GM23338 (cell line): ENCODE measurements at regions not wholly inside any gene's neighbourhood (a gene's known extent, or its start where the extent isn't known, plus 50 kb on each side); places are given as distances from the start of the nearest gene placed in this dataset.

Experiments
- ATAC-seq: fragments of 200-7000 bp; cut with Tn5 transposase; 3 replicates; pipeline ENCODE4 v1.9.1; 2020
- DNase-seq: peaks from one replicate; pipeline ENCODE4 v3.0.0-alpha.2; 2015; ENCODE audit warnings: low spot score
- H2AFZ ChIP-seq: fragments of 200-600 bp; sonication (generic); 2 replicates; pipeline ENCODE4 v1.8.0; 2016; ENCODE audit warnings: antibody characterized with exemption, mild to moderate bottlenecking, moderate library complexity
- H3F3A ChIP-seq: fragments of 200-600 bp; sonication (generic); replicated peaks from 2 replicates; pipeline ENCODE4 v1.8.0; 2017; ENCODE audit warnings: antibody characterized with exemption, mixed run types, low read depth
- H3K27ac ChIP-seq: fragments of 200-600 bp; sonication (generic); 2 replicates; pipeline ENCODE4 v1.6.1; 2016; ENCODE audit warnings: low read depth
- H3K27me3 ChIP-seq: fragments of 200-600 bp; sonication (generic); 2 replicates; pipeline ENCODE4 v1.8.0; 2016; ENCODE audit warnings: mild to moderate bottlenecking, mixed run types, moderate library complexity; ENCODE audit not compliant: insufficient read depth
- H3K36me3 ChIP-seq: fragments of 200-600 bp; sonication (generic); 2 replicates; pipeline ENCODE4 v1.8.0; 2016; ENCODE audit warnings: mild to moderate bottlenecking; ENCODE audit not compliant: insufficient read depth
- H3K4me1 ChIP-seq: fragments of 200-600 bp; sonication (generic); 2 replicates; pipeline ENCODE4 v1.8.0; 2016; ENCODE audit warnings: mild to moderate bottlenecking, moderate library complexity; ENCODE audit not compliant: insufficient read depth
- H3K4me2 ChIP-seq: fragments of 200-600 bp; sonication (generic); 2 replicates; pipeline ENCODE4 v1.7.1; 2017; ENCODE audit warnings: mixed run types
- H3K4me3 ChIP-seq: fragments of 200-600 bp; sonication (generic); 2 replicates; pipeline ENCODE4 v1.6.1; 2016; ENCODE audit warnings: mixed run types
- H3K79me2 ChIP-seq: fragments of 200-600 bp; sonication (generic); replicated peaks from 2 replicates; pipeline ENCODE4 v1.8.0; 2017; ENCODE audit warnings: mild to moderate bottlenecking; ENCODE audit not compliant: insufficient read depth
- H3K9me2 ChIP-seq: fragments of 200-600 bp; sonication (generic); 2 replicates; pipeline ENCODE4 v1.8.0; 2017; ENCODE audit not compliant: insufficient read depth
- H4K20me1 ChIP-seq: fragments of 200-600 bp; sonication (generic); replicated peaks from 2 replicates; pipeline ENCODE4 v1.8.0; 2017; ENCODE audit warnings: mild to moderate bottlenecking; ENCODE audit not compliant: insufficient read depth
- H3K27ac Mint-ChIP-seq: 2 replicates; pipeline ENCODE4 v1.8.0; 2020; ENCODE audit warnings: inconsistent platforms, mild to moderate bottlenecking, moderate library complexity, mixed read lengths
- H3K27me3 Mint-ChIP-seq: 3 replicates; pipeline ENCODE4 v1.8.0; 2022; ENCODE audit warnings: low read depth, mild to moderate bottlenecking, moderate library complexity, mixed read lengths, inconsistent platforms; ENCODE audit not compliant: insufficient read depth, poor library complexity
- H3K36me3 Mint-ChIP-seq: 3 replicates; pipeline ENCODE4 v1.8.0; 2021; ENCODE audit warnings: low read depth, mild to moderate bottlenecking, inconsistent platforms, moderate library complexity, mixed read lengths
- H3K4me1 Mint-ChIP-seq: 3 replicates; pipeline ENCODE4 v1.8.0; 2020; ENCODE audit warnings: mild to moderate bottlenecking, inconsistent platforms, mixed read lengths
- H3K4me3 Mint-ChIP-seq: 3 replicates; pipeline ENCODE4 v1.8.0; 2021; ENCODE audit warnings: moderate library complexity, mild to moderate bottlenecking, inconsistent platforms, mixed read lengths
- H3K9me3 Mint-ChIP-seq: 3 replicates; pipeline ENCODE4 v1.8.0; 2020; ENCODE audit warnings: moderate library complexity, mild to moderate bottlenecking, inconsistent platforms, mixed read lengths
- EZH2 ChIP-seq: fragments of 200-600 bp; sonication (generic); IDR thresholded peaks from one replicate; pipeline ENCODE4 v1.8.0; 2017; ENCODE audit warnings: antibody characterized with exemption, mild to moderate bottlenecking, low read depth; ENCODE audit not compliant: unreplicated experiment
- POLR2AphosphoS5 ChIP-seq: IDR thresholded peaks from 2 replicates; pipeline ENCODE4 v1.6.1; 2016; ENCODE audit warnings: antibody characterized with exemption, low read depth
- STAT1 ChIP-seq: IDR thresholded peaks from one replicate; pipeline ENCODE4 v1.6.1; 2016; ENCODE audit warnings: antibody characterized with exemption; ENCODE audit not compliant: unreplicated experiment
- ZNF114 ChIP-seq: fragments of 250-450 bp; sonication (Bioruptor Pico); IDR thresholded peaks from 2 replicates; pipeline ENCODE4 v1.5.0; 2020; ENCODE audit warnings: mild to moderate bottlenecking, moderate library complexity
- TF ChIP-seq, protein P1 (sequence below): IDR thresholded peaks from one replicate; pipeline ENCODE4 v1.6.1; 2018; ENCODE audit warnings: antibody characterized with exemption; ENCODE audit not compliant: unreplicated experiment
- TF ChIP-seq, protein P2 (sequence below): IDR thresholded peaks from 2 replicates; pipeline ENCODE4 v1.6.1; 2016; ENCODE audit warnings: antibody characterized with exemption
- TF ChIP-seq, protein P3 (sequence below), 2 experiments: fragments of 200-600 bp in 1 of 2; sonication (generic) in 1 of 2; conservative IDR thresholded peaks; 2 replicates each; pipeline versions ENCODE4 v1.5.1 to v1.6.1; 2016 to 2017; ENCODE audit warnings: antibody characterized with exemption in 2 of 2, low read depth in 2 of 2, mild to moderate bottlenecking in 2 of 2, moderate library complexity in 1 of 2
- TF ChIP-seq, protein P4 (sequence below): fragments of 250-450 bp; sonication (Bioruptor Pico); IDR thresholded peaks from 2 replicates; pipeline ENCODE4 v1.5.0; 2020; ENCODE audit warnings: mild to moderate bottlenecking, moderate library complexity

DNA sequence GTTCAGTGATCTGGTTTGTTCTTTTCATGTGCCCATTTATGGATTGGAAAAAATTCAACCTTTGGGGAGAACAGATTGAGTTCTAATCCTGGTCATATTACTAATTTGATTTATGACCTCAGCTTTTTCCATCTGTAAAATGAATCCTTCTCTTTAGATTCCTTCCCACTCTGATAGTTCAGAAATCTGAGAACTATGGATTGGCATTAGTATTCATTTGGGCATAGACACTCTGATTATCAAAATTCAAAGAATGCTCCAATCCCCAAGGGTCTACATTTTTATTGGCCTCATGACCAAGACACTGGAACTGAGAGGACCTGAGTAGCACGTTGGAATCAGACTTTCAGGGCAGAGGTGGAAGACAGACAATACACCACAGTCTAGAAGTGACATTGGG lies 405.9 kb upstream of the PAPPA start (continued):
- TF ChIP-seq EZH2, result no peak
- TF ChIP-seq, protein P1, sequence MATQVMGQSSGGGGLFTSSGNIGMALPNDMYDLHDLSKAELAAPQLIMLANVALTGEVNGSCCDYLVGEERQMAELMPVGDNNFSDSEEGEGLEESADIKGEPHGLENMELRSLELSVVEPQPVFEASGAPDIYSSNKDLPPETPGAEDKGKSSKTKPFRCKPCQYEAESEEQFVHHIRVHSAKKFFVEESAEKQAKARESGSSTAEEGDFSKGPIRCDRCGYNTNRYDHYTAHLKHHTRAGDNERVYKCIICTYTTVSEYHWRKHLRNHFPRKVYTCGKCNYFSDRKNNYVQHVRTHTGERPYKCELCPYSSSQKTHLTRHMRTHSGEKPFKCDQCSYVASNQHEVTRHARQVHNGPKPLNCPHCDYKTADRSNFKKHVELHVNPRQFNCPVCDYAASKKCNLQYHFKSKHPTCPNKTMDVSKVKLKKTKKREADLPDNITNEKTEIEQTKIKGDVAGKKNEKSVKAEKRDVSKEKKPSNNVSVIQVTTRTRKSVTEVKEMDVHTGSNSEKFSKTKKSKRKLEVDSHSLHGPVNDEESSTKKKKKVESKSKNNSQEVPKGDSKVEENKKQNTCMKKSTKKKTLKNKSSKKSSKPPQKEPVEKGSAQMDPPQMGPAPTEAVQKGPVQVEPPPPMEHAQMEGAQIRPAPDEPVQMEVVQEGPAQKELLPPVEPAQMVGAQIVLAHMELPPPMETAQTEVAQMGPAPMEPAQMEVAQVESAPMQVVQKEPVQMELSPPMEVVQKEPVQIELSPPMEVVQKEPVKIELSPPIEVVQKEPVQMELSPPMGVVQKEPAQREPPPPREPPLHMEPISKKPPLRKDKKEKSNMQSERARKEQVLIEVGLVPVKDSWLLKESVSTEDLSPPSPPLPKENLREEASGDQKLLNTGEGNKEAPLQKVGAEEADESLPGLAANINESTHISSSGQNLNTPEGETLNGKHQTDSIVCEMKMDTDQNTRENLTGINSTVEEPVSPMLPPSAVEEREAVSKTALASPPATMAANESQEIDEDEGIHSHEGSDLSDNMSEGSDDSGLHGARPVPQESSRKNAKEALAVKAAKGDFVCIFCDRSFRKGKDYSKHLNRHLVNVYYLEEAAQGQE, result no peak

DNA sequence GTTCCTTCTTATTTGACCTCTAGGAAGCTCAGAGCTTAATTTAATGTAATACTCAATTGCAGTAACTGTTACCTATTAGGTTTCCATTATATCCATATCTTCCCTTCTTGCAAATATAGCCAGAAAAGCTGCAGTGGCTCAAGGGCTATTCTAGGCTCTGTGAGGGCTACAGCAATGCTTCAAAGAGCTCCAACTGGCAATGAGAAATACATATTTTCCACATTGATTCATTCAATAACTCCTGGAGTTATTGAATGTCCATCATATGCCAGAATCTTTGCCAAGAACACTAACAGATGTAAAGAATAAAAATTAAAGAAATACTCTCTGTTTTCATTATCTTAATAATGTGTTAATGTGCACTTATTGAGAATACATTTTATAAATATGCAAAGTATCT lies 396.9 kb upstream of the PAPPA start:
- Mint-ChIP-seq H3K27me3 (peaks cover 2% of the 10 kb centered on the region), H3K36me3 (no peaks in the 10 kb centered on the region), H3K4me1 (peaks cover 4% of the 10 kb centered on the region), H3K9me3 (no peaks in the 10 kb centered on the region), H3K27ac (no peak overlapping the region), H3K4me3 (no peak overlapping the region)
- Histone ChIP-seq H3K4me3 (no peak overlapping the region), H3K27me3 (no peaks in the 10 kb centered on the region), H3K9me2 (no peaks in the 10 kb centered on the region), H3K4me1 (peaks cover 11% of the 10 kb centered on the region; the same call in 1 of the 2 replicates), H3F3A (no peaks in the 10 kb centered on the region), H4K20me1 (no peaks in the 10 kb centered on the region), H3K36me3 (no peaks in the 10 kb centered on the region), H3K4me2 (no peak overlapping the region), H3K27ac (no peak overlapping the region), H3K79me2 (no peaks in the 10 kb centered on the region), H2AFZ (no peak overlapping the region)
- ATAC-seq (no peak), DNase-seq (no peak)
- TF ChIP-seq STAT1 (no peak), EZH2 (no peak), ZNF114 (CRISPR knock-in tag) (no peak), POLR2AphosphoS5 (no peak)
- TF ChIP-seq, protein P2, sequence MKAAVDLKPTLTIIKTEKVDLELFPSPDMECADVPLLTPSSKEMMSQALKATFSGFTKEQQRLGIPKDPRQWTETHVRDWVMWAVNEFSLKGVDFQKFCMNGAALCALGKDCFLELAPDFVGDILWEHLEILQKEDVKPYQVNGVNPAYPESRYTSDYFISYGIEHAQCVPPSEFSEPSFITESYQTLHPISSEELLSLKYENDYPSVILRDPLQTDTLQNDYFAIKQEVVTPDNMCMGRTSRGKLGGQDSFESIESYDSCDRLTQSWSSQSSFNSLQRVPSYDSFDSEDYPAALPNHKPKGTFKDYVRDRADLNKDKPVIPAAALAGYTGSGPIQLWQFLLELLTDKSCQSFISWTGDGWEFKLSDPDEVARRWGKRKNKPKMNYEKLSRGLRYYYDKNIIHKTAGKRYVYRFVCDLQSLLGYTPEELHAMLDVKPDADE, result no peak
- TF ChIP-seq, protein P3, sequence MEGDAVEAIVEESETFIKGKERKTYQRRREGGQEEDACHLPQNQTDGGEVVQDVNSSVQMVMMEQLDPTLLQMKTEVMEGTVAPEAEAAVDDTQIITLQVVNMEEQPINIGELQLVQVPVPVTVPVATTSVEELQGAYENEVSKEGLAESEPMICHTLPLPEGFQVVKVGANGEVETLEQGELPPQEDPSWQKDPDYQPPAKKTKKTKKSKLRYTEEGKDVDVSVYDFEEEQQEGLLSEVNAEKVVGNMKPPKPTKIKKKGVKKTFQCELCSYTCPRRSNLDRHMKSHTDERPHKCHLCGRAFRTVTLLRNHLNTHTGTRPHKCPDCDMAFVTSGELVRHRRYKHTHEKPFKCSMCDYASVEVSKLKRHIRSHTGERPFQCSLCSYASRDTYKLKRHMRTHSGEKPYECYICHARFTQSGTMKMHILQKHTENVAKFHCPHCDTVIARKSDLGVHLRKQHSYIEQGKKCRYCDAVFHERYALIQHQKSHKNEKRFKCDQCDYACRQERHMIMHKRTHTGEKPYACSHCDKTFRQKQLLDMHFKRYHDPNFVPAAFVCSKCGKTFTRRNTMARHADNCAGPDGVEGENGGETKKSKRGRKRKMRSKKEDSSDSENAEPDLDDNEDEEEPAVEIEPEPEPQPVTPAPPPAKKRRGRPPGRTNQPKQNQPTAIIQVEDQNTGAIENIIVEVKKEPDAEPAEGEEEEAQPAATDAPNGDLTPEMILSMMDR (conservative IDR thresholded peaks at IDR 0.05; ENCODE audit: low read depth in 2 of 2), result no peak
- TF ChIP-seq, protein P4, sequence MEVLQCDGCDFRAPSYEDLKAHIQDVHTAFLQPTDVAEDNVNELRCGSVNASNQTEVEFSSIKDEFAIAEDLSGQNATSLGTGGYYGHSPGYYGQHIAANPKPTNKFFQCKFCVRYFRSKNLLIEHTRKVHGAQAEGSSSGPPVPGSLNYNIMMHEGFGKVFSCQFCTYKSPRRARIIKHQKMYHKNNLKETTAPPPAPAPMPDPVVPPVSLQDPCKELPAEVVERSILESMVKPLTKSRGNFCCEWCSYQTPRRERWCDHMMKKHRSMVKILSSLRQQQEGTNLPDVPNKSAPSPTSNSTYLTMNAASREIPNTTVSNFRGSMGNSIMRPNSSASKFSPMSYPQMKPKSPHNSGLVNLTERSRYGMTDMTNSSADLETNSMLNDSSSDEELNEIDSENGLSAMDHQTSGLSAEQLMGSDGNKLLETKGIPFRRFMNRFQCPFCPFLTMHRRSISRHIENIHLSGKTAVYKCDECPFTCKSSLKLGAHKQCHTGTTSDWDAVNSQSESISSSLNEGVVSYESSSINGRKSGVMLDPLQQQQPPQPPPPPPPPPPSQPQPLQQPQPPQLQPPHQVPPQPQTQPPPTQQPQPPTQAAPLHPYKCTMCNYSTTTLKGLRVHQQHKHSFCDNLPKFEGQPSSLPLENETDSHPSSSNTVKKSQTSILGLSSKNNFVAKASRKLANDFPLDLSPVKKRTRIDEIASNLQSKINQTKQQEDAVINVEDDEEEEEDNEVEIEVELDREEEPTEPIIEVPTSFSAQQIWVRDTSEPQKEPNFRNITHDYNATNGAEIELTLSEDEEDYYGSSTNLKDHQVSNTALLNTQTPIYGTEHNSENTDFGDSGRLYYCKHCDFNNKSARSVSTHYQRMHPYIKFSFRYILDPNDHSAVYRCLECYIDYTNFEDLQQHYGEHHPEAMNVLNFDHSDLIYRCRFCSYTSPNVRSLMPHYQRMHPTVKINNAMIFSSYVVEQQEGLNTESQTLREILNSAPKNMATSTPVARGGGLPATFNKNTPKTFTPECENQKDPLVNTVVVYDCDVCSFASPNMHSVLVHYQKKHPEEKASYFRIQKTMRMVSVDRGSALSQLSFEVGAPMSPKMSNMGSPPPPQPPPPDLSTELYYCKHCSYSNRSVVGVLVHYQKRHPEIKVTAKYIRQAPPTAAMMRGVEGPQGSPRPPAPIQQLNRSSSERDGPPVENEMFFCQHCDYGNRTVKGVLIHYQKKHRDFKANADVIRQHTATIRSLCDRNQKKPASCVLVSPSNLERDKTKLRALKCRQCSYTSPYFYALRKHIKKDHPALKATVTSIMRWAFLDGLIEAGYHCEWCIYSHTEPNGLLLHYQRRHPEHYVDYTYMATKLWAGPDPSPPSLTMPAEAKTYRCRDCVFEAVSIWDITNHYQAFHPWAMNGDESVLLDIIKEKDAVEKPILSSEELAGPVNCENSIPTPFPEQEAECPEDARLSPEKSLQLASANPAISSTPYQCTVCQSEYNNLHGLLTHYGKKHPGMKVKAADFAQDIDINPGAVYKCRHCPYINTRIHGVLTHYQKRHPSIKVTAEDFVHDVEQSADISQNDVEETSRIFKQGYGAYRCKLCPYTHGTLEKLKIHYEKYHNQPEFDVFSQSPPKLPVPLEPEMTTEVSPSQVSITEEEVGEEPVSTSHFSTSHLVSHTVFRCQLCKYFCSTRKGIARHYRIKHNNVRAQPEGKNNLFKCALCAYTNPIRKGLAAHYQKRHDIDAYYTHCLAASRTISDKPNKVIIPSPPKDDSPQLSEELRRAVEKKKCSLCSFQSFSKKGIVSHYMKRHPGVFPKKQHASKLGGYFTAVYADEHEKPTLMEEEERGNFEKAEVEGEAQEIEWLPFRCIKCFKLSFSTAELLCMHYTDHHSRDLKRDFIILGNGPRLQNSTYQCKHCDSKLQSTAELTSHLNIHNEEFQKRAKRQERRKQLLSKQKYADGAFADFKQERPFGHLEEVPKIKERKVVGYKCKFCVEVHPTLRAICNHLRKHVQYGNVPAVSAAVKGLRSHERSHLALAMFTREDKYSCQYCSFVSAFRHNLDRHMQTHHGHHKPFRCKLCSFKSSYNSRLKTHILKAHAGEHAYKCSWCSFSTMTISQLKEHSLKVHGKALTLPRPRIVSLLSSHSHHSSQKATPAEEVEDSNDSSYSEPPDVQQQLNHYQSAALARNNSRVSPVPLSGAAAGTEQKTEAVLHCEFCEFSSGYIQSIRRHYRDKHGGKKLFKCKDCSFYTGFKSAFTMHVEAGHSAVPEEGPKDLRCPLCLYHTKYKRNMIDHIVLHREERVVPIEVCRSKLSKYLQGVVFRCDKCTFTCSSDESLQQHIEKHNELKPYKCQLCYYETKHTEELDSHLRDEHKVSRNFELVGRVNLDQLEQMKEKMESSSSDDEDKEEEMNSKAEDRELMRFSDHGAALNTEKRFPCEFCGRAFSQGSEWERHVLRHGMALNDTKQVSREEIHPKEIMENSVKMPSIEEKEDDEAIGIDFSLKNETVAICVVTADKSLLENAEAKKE (CRISPR knock-in tag), result no peak
- TF ChIP-seq, protein P1, result no peak
